SK-N-SH (cell line): ENCODE measurements at regions not wholly inside any gene's neighbourhood (a gene's known extent, or its start where the extent isn't known, plus 50 kb on each side); places are given as distances from the start of the nearest gene placed in this dataset.

Source experiments
- CTCF ChIA-PET: fragments of 300-600, 350-600 bp; formaldehyde crosslinking; extraction: SDS; loops from one replicate; lab custom pipeline; 2021; lab: Yijun Ruan, JAX
- POLR2A ChIA-PET: fragments of 350-600 bp; sonication (Branson Sonifier 250); formaldehyde crosslinking; extraction: SDS; loops from one replicate; lab custom pipeline; 2020; ENCODE audit warnings: antibody characterized with exemption, inconsistent platforms; lab: Yijun Ruan, JAX
- DNase-seq: peaks from one replicate; pipeline ENCODE4 v3.0.0; 2012
- H2AFZ ChIP-seq: fragments of 200-600 bp; sonication (generic); 2 replicates; pipeline ENCODE4 v1.8.1; 2016; ENCODE audit warnings: antibody characterized with exemption, mild to moderate bottlenecking, low read depth
- H3F3A ChIP-seq: fragments of 200-600 bp; sonication (generic); replicated peaks from 2 replicates; pipeline ENCODE3; 2016; ENCODE audit warnings: antibody characterized with exemption, mild to moderate bottlenecking; ENCODE audit not compliant: insufficient read depth
- H3K27ac ChIP-seq, 2 experiments: fragments of 200-500 bp in 1 of 2; fragments of 200-600 bp in 1 of 2; sonication (Bioruptor generic) in 1 of 2; sonication (generic), shearing (Covaris generic) in 1 of 2; 2 replicates each; pipeline versions ENCODE4 v1.5.1 to v1.6.1; 2014 to 2016; ENCODE audit warnings: low read depth in 2 of 2, inconsistent platforms in 1 of 2, low read length in 1 of 2, mild to moderate bottlenecking in 1 of 2, mixed read lengths in 1 of 2
- H3K27me3 ChIP-seq: fragments of 200-600 bp; sonication (generic), shearing (Covaris generic); 2 replicates; pipeline ENCODE4 v1.6.1; 2016; ENCODE audit warnings: mixed run types; ENCODE audit not compliant: insufficient read depth
- H3K36me3 ChIP-seq, 2 experiments: fragments of 200-500 bp in 1 of 2; fragments of 200-600 bp in 1 of 2; sonication (Bioruptor generic) in 1 of 2; sonication (generic) in 1 of 2; replicated peaks in 1 of 2; 2 replicates each; pipeline versions ENCODE3 to v1.5.1; 2014 to 2016; ENCODE audit warnings: low read length in 1 of 2, mild to moderate bottlenecking in 1 of 2; ENCODE audit not compliant: insufficient read depth in 2 of 2, control insufficient read depth in 1 of 2
- H3K4me1 ChIP-seq, 2 experiments: fragments of 200-500 bp in 1 of 2; fragments of 200-600 bp in 1 of 2; sonication (Bioruptor generic) in 1 of 2; sonication (generic), shearing (Covaris generic) in 1 of 2; 2 replicates each; pipeline versions ENCODE4 v1.5.1 to v1.6.1; 2014 to 2016; ENCODE audit warnings: low read depth in 1 of 2, low read length in 1 of 2, mixed run types in 1 of 2; ENCODE audit not compliant: insufficient read depth in 2 of 2, control insufficient read depth in 1 of 2
- H3K4me2 ChIP-seq: fragments of 200-600 bp; sonication (generic), shearing (Covaris generic); 2 replicates; pipeline ENCODE4 v1.6.1; 2017; ENCODE audit warnings: mixed run types
- H3K4me3 ChIP-seq, 2 experiments: fragments of 200-500 bp in 1 of 2; fragments of 200-600 bp in 1 of 2; sonication (Bioruptor generic) in 1 of 2; sonication (generic), shearing (Covaris generic) in 1 of 2; 2 replicates each; pipeline versions ENCODE4 v1.5.1 to v1.8.1; 2014 to 2016; ENCODE audit warnings: low read depth in 2 of 2, inconsistent platforms in 1 of 2, low read length in 1 of 2, mild to moderate bottlenecking in 1 of 2, mixed read lengths in 1 of 2, moderate library complexity in 1 of 2
- H3K79me2 ChIP-seq: fragments of 200-600 bp; sonication (generic); 2 replicates; pipeline ENCODE4 v1.8.1; 2017; ENCODE audit warnings: mild to moderate bottlenecking; ENCODE audit not compliant: insufficient read depth
- H3K9ac ChIP-seq: fragments of 200-600 bp; sonication (generic); 2 replicates; pipeline ENCODE4 v1.6.1; 2017; ENCODE audit warnings: mixed run types
- H3K9me2 ChIP-seq: fragments of 200-600 bp; sonication (generic); 2 replicates; pipeline ENCODE4 v1.6.1; 2017; ENCODE audit warnings: mixed run types
- H3K9me3 ChIP-seq: fragments of 200-600 bp; sonication (generic); 2 replicates; pipeline ENCODE4 v1.6.1; 2017; ENCODE audit warnings: mixed run types, mild to moderate bottlenecking, moderate library complexity
- H4K20me1 ChIP-seq: fragments of 200-600 bp; sonication (generic); 2 replicates; pipeline ENCODE4 v1.6.1; 2017; ENCODE audit warnings: mild to moderate bottlenecking, mixed run types; ENCODE audit not compliant: insufficient read depth
- CHD2 ChIP-seq: fragments of 150-350 bp; IDR thresholded peaks from 2 replicates; pipeline ENCODE4 v1.6.1; 2018; ENCODE audit warnings: low read length; ENCODE audit not compliant: partially characterized antibody
- EZH2phosphoT487 ChIP-seq: fragments of 200-600 bp; sonication (generic); IDR thresholded peaks from 2 replicates; pipeline ENCODE4 v1.6.1; 2017; ENCODE audit warnings: low read depth, mixed run types, mild to moderate bottlenecking, antibody characterized with exemption, moderate library complexity, borderline replicate concordance
- FOSL2 ChIP-seq: IDR thresholded peaks from 2 replicates; pipeline ENCODE4 v1.4.0; 2012; ENCODE audit warnings: low read depth, mild to moderate bottlenecking, moderate library complexity, borderline replicate concordance
- IRF3 ChIP-seq: fragments of 150-350 bp; IDR thresholded peaks from 2 replicates; pipeline ENCODE4 v1.6.1; 2016; ENCODE audit warnings: mild to moderate bottlenecking, low read depth, low read length
- PBX3 ChIP-seq: IDR thresholded peaks from 2 replicates; pipeline ENCODE4; 2012
- REST ChIP-seq: IDR thresholded peaks from 2 replicates; pipeline ENCODE4 v1.6.1; 2012; ENCODE audit warnings: mild to moderate bottlenecking, low read depth, low read length, moderate library complexity
- TAF1 ChIP-seq: IDR thresholded peaks from 2 replicates; pipeline ENCODE4 v1.6.1; 2012; ENCODE audit warnings: low read depth, mild to moderate bottlenecking, low read length, moderate library complexity, borderline replicate concordance
- YY1 ChIP-seq: IDR thresholded peaks from 2 replicates; pipeline ENCODE4 v1.4.0; 2012; ENCODE audit warnings: low read depth, mild to moderate bottlenecking
- ZBTB33 ChIP-seq: IDR thresholded peaks from 2 replicates; pipeline ENCODE4 v1.4.0; 2012; ENCODE audit warnings: low read depth, borderline replicate concordance
- whole genome bisulfite sequencing: methylation state at CpG from one replicate; pipeline ENCODE4 v1.1.6; 2017; ENCODE audit warnings: low lambda C conversion rate; 5-methylcytosine and 5-hydroxymethylcytosine counted together

- no peak for TF ChIP-seq REST
Observed at GRCh38 chr10:10923029-10923651, 94.5 kb upstream of the CELF2 start (continued).

GRCh38 chr10:10925667-10926066, 92.0 kb upstream of the CELF2 start:
- Histone ChIP-seq H3K36me3 (no peaks in the 10 kb centered on the region), H3K27ac (no peak overlapping the region), H3K4me3 (no peak overlapping the region), H3K9me2 (no peaks in the 10 kb centered on the region), H3K4me1 (no peaks in the 10 kb centered on the region), H2AFZ (no peak overlapping the region), H3K9me3 (no peaks in the 10 kb centered on the region), H3K79me2 (no peaks in the 10 kb centered on the region), H3F3A (no peaks in the 10 kb centered on the region), H3K9ac (no peak overlapping the region), H4K20me1 (no peaks in the 10 kb centered on the region), H3K4me2 (no peak overlapping the region), H3K27me3 (no peaks in the 10 kb centered on the region)
- 44% methylated on average over 4 of the region's 4 CpGs for WGBS
- no peak for DNase-seq
- CTCF ChIA-PET: no interaction called here
- TF ChIP-seq ZBTB33 (no peak), CHD2 (no peak), PBX3 (no peak), EZH2phosphoT487 (no peak), YY1 (no peak), IRF3 (no peak), TAF1 (no peak), FOSL2 (no peak)
- POLR2A ChIA-PET: no interaction called here
